C4-2B (cell line): ENCODE measurements at regions not wholly inside any gene's neighbourhood (a gene's known extent, or its start where the extent isn't known, plus 50 kb on each side); places are given as distances from the start of the nearest gene placed in this dataset.

Experiments
- ZFX ChIP-seq: fragments of 450-650 bp; IDR thresholded peaks from 2 replicates; pipeline ENCODE4 v1.6.1; 2017
- TF ChIP-seq, protein P1 (sequence below): fragments of 450-650 bp; conservative IDR thresholded peaks from 2 replicates; pipeline ENCODE4 v1.5.1; 2017; ENCODE audit warnings: mild to moderate bottlenecking

DNA sequence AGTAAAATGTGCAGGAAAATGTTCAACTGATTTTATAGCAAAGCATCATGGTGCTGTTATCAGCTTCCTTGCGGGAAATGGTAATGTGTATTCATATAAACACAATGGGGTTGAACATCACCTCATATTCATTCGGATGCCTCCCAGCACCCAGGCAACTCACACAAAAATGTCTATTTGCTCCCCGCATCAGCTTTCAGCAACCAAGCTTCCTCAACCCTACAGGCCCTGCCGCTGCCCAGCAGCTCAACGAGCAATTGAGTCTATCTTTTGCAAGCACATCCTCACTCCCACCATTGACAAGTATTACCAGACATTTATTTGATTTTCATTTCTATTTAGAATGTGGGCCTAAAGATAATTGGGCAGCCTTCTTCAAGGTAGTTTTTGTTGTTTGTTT, 2161.4 kb upstream of the PIK3C3 start:
- TF ChIP-seq, protein P1, sequence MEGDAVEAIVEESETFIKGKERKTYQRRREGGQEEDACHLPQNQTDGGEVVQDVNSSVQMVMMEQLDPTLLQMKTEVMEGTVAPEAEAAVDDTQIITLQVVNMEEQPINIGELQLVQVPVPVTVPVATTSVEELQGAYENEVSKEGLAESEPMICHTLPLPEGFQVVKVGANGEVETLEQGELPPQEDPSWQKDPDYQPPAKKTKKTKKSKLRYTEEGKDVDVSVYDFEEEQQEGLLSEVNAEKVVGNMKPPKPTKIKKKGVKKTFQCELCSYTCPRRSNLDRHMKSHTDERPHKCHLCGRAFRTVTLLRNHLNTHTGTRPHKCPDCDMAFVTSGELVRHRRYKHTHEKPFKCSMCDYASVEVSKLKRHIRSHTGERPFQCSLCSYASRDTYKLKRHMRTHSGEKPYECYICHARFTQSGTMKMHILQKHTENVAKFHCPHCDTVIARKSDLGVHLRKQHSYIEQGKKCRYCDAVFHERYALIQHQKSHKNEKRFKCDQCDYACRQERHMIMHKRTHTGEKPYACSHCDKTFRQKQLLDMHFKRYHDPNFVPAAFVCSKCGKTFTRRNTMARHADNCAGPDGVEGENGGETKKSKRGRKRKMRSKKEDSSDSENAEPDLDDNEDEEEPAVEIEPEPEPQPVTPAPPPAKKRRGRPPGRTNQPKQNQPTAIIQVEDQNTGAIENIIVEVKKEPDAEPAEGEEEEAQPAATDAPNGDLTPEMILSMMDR, result no peak
- TF ChIP-seq ZFX, result no peak
